Activated B cell treated with CpG ODN at 0.5 μM for 24 hours (primary cell): ENCODE measurements at regions not wholly inside any gene's neighbourhood (a gene's known extent, or its start where the extent isn't known, plus 50 kb on each side); places are given as distances from the start of the nearest gene placed in this dataset.

Experiments used
- ATAC-seq: fragments of 200-7000 bp; cut with Tn5 transposase; one replicate; pipeline ENCODE4 v1.10.0; 2021; ENCODE audit warnings: low read depth, mild to moderate bottlenecking, moderate library complexity
- CTCF ChIA-PET: fragments of 350-600 bp; sonication (Branson Sonifier 250); formaldehyde crosslinking; loops from one replicate; lab custom pipeline; 2021; ENCODE audit warnings: antibody characterized with exemption; lab: Charles Lee
- POLR2A ChIA-PET: fragments of 350-600 bp; sonication (Branson Sonifier 250); formaldehyde crosslinking; loops from one replicate; lab custom pipeline; 2021; ENCODE audit warnings: antibody characterized with exemption; lab: Charles Lee
- DNase-seq: peaks from one replicate; pipeline ENCODE4 v3.0.0; 2022
- H3K27ac Mint-ChIP-seq: one replicate; pipeline ENCODE4 v1.8.0; 2020; ENCODE audit warnings: mixed read lengths
- H3K27me3 Mint-ChIP-seq: one replicate; pipeline ENCODE4 v1.8.0; 2021; ENCODE audit warnings: mixed read lengths
- H3K36me3 Mint-ChIP-seq: one replicate; pipeline ENCODE4 v1.8.0; 2021; ENCODE audit warnings: low read depth, mixed read lengths
- H3K4me1 Mint-ChIP-seq: one replicate; pipeline ENCODE4 v1.8.0; 2021; ENCODE audit warnings: mixed read lengths
- H3K4me3 Mint-ChIP-seq: one replicate; pipeline ENCODE4 v1.8.0; 2020; ENCODE audit warnings: mild to moderate bottlenecking, mixed read lengths
- H3K9me3 Mint-ChIP-seq: one replicate; pipeline ENCODE4 v1.8.0; 2020; ENCODE audit warnings: mixed read lengths
- intact Hi-C: fragments of 100-400 bp; cut with micrococcal nuclease; formaldehyde crosslinking; loops from one replicate; pipeline ENCODE4 v1.15.1; 2024
- TF ChIP-seq, protein P1 (sequence below): fragments of 200-600 bp; IDR thresholded peaks from one replicate; pipeline ENCODE4 v1.8.0; 2022; ENCODE audit warnings: antibody characterized with exemption, mild to moderate bottlenecking

DNA sequence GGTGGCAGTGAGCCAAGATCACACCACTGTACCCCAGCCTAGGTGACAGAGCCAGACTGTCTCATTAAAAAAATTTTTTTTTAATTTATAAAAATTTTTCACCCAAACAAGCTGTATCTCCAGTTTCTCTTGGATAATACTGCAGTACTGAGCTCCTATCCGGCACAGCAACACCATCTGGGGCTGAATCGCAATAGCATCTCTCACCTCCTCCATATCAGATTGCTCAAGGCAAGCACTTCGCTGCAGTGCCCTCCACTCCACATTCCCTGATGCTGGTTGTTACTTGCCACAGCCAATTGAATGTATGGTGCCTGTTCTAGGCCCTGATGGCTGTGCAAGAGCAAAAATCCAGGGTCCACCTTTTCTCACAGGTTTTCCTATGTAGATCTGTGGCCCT lies 69.3 kb upstream of the FAM241A start:
- intact Hi-C loops: loop anchor here (1.0 kb wide), 3 partner anchors 159 to 528 kb away; no protein-coding TSS in a partner anchor
- no peak overlapping the region for H3K4me3 Mint-ChIP-seq

DNA sequence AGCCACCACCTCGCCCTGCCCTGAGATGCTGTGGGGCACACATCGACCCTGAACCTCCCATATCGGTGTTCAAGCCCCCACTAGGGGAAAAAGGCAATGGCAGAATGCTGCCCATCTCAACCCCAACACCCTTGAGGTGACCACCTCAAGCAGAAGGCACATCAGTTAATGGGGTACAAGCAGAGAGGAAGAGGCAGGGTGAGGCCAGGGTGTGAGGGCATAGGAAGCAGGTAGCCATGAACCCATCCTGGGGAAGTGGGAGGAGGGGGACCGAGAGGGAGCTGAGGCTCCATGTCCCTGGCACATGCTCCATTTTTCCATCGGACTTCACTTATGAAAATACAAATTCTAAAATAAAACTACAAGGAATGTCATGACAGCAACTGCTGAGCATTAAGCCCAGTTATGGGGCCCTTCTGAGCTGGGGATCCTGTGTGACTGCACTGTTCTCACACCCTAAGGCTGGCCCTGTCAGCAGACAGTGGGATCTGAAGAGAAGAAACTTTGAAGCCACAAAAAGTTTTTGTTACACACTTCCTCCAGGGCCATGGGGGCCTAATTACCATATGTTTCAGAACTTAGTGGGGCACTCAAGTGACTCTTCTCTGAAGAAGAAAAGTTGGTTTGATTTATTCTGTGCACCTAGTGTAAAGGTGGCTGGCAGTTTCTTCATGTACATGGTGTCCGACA lies 68.2 kb upstream of the FAM241A start:
- no peaks in the 10 kb centered on the region for H3K36me3 Mint-ChIP-seq
- peaks cover 9% of the 10 kb centered on the region for H3K9me3 Mint-ChIP-seq
- intact Hi-C loops: no loop called here
- H3K27ac Mint-ChIP-seq: no peak overlapping the region
- TF ChIP-seq, protein P1, sequence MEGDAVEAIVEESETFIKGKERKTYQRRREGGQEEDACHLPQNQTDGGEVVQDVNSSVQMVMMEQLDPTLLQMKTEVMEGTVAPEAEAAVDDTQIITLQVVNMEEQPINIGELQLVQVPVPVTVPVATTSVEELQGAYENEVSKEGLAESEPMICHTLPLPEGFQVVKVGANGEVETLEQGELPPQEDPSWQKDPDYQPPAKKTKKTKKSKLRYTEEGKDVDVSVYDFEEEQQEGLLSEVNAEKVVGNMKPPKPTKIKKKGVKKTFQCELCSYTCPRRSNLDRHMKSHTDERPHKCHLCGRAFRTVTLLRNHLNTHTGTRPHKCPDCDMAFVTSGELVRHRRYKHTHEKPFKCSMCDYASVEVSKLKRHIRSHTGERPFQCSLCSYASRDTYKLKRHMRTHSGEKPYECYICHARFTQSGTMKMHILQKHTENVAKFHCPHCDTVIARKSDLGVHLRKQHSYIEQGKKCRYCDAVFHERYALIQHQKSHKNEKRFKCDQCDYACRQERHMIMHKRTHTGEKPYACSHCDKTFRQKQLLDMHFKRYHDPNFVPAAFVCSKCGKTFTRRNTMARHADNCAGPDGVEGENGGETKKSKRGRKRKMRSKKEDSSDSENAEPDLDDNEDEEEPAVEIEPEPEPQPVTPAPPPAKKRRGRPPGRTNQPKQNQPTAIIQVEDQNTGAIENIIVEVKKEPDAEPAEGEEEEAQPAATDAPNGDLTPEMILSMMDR: no peak
- ChIA-PET CTCF (no interaction called here), POLR2A (no interaction called here)
- no peak for DNase-seq
- H3K4me1 Mint-ChIP-seq: no peaks in the 10 kb centered on the region
- H3K4me3 Mint-ChIP-seq: no peak overlapping the region
- H3K27me3 Mint-ChIP-seq: peaks cover 3% of the 10 kb centered on the region
- no peak for ATAC-seq

More for the DNA sequence above, 69.3 kb upstream of the FAM241A start:
- DNase-seq: no peak
- CTCF ChIA-PET: no interaction called here
- no peak for ATAC-seq
- POLR2A ChIA-PET: no interaction called here
- H3K27ac Mint-ChIP-seq: no peak overlapping the region
- H3K9me3 Mint-ChIP-seq: peaks cover 9% of the 10 kb centered on the region
- H3K27me3 Mint-ChIP-seq: peaks cover 3% of the 10 kb centered on the region
- TF ChIP-seq, protein P1: no peak
- H3K36me3 Mint-ChIP-seq: no peaks in the 10 kb centered on the region
- H3K4me1 Mint-ChIP-seq: no peaks in the 10 kb centered on the region

DNA sequence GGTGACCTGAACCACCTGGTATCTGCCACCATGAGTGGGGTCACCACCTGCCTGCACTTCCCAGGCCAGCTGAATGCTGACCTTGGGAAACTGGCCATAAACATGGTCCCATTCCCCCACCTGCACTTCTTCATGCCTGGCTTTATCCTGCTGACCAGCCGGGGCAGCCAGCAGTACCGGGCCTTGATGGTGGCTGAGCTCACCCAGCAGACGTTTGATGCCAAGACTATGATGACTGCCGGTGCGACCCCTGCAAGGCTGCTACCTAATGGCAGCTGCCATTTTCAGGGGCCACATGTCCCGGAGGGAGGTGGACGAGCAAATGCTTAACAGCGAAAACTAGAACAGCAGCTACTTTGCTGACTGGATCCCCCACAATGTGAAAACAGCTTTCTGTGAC lies 67.5 kb upstream of the FAM241A start:
- no peak overlapping the region for H3K27ac Mint-ChIP-seq
- peaks cover 3% of the 10 kb centered on the region for H3K27me3 Mint-ChIP-seq
- no peak overlapping the region for H3K4me3 Mint-ChIP-seq
- H3K4me1 Mint-ChIP-seq: no peaks in the 10 kb centered on the region
- ATAC-seq: no peak
- ChIA-PET CTCF (interaction anchor here (0.9 kb wide), 1 partner anchor 21 kb away, joined by 3 read pairs; no protein-coding TSS in a partner anchor), POLR2A (no interaction called here)
- intact Hi-C loops: no loop called here
- TF ChIP-seq, protein P1: no peak
- H3K9me3 Mint-ChIP-seq: peaks cover 5% of the 10 kb centered on the region
- no peaks in the 10 kb centered on the region for H3K36me3 Mint-ChIP-seq
- no peak for DNase-seq

DNA sequence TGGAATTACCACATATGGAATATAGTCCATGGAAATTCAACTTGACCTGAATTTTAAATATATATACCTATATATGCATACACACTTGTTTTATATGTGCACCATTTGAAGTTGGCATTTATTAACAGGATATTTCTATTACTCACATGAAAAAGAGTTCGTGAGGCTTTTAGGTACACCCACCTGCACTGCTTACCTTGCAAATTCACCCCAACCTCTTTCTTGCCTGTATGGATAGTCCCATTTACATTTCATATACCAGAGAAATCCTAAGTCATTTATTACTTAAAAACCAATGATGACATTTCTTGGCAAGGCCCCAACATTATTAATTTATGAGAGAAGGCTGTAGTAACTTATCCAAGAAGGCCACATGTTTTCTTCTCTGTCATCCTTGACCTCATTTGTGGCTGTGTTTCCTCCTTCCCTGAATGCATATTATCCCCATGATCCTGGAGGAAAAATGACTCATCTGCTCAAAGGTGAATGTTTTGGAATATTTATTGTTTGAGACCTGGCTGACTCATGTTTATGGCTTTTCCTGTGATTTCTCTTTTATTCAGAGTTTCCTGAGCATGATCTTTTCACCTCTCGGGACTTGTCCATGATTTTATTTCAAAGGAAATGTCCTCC lies 62.2 kb upstream of the FAM241A start:
- DNase-seq (no peak), ATAC-seq (no peak)
- POLR2A ChIA-PET: no interaction called here
- no peaks in the 10 kb centered on the region for H3K36me3 Mint-ChIP-seq
- no peak overlapping the region for H3K27ac Mint-ChIP-seq
- no peaks in the 10 kb centered on the region for H3K9me3 Mint-ChIP-seq
- H3K4me3 Mint-ChIP-seq: no peak overlapping the region
- no peaks in the 10 kb centered on the region for H3K4me1 Mint-ChIP-seq
- CTCF ChIA-PET: no interaction called here
- peaks cover 2% of the 10 kb centered on the region for H3K27me3 Mint-ChIP-seq
- TF ChIP-seq, protein P1: no peak
- intact Hi-C loops: no loop called here

DNA sequence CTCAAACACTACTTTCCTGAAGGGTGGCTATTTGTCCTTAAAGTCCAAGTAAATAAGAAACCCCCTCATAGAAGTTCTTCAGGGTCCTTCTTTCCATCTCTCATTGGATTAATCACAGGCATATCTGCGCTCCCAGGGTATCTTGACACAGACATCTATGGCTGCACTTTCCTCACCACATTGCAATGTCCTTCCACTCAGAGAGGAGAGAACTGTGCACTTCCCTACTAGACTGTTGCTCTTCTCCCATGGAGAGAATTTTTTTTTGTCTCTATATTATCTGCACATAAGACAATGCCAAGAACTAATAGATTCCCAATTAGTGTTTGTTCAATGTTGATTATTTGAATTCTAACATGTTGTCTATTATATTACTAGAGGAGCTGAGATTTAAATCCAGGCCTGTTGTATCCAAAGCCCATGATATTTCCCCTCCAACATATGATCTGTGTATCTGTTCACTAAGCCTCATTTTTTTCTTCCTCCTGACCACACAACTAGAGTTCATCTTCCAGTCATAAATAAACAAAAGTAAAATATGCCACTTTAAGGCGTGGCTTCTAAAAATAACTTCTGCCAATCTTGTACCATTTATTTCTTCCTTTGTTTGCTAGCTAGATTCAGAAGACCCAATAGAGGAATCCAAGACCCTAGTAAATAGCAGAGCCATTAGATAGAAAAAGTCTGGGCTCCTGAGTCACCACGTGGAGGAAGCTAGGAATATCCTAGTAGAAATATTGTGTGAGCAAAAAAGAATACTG lies 61.5 kb upstream of the FAM241A start:
- H3K27ac Mint-ChIP-seq: no peak overlapping the region
- ATAC-seq: no peak
- TF ChIP-seq, protein P1: no peak
- H3K36me3 Mint-ChIP-seq: no peaks in the 10 kb centered on the region
- ChIA-PET CTCF (no interaction called here), POLR2A (no interaction called here)
- peaks cover 4% of the 10 kb centered on the region for H3K27me3 Mint-ChIP-seq
- intact Hi-C loops: no loop called here
- H3K4me1 Mint-ChIP-seq: no peaks in the 10 kb centered on the region
- no peak for DNase-seq
- H3K9me3 Mint-ChIP-seq: no peaks in the 10 kb centered on the region
- H3K4me3 Mint-ChIP-seq: no peak overlapping the region
